ENCODE measurements at regions not wholly inside any gene's neighbourhood (a gene's known extent, or its start where the extent isn't known, plus 50 kb on each side); places are given as distances from the start of the nearest gene placed in this dataset.

DNA sequence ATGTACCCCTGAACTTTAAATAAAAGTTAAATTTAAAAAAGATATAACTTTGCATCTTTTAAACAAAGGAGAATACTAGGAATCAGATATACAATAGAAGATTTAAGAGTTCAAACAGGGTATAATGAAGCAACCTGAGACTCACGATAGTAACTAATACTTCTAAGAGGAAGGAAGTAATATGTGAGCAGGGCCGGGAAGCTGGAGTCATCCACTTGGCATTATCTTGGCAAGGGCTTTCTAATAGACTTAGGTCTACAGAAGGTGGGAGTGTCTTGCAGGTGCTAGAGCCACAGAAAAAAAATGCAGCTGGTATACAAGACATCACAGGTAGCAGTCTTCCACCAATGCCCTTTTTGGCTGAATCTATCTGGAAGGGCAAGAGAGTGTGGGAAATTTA lies 231.9 kb downstream of the KCTD12 start:
- Histone ChIP-seq H3K4me1 (ENCODE audit: insufficient read depth, low read length, poor library complexity, severe bottlenecking) (no peaks in the 10 kb centered on the region), H3K4me3 (ENCODE audit: low read depth, low read length, poor library complexity, severe bottlenecking) (no peak overlapping the region), H3K36me3 (ENCODE audit: insufficient read depth, low read length, poor library complexity, severe bottlenecking) (no peaks in the 10 kb centered on the region), H3K9me3 (ENCODE audit: low read depth, low read length, poor library complexity, severe bottlenecking) (no peaks in the 10 kb centered on the region), H3K27me3 (replicated peaks; ENCODE audit: insufficient read depth, low read depth, low read length, poor library complexity) (no peaks in the 10 kb centered on the region), H3K27ac (ENCODE audit: low read depth, low read length, poor library complexity, severe bottlenecking) (no peak overlapping the region)
- CTCF ChIA-PET, result no interaction called here
- BruUV-seq (replicated peaks), result no TSS peak
- DNase-seq (ENCODE audit: low spot score), result no peak
- POLR2A ChIA-PET (ENCODE audit: low non-redundant PET), result no interaction called here
- TF ChIP-seq, protein P1, sequence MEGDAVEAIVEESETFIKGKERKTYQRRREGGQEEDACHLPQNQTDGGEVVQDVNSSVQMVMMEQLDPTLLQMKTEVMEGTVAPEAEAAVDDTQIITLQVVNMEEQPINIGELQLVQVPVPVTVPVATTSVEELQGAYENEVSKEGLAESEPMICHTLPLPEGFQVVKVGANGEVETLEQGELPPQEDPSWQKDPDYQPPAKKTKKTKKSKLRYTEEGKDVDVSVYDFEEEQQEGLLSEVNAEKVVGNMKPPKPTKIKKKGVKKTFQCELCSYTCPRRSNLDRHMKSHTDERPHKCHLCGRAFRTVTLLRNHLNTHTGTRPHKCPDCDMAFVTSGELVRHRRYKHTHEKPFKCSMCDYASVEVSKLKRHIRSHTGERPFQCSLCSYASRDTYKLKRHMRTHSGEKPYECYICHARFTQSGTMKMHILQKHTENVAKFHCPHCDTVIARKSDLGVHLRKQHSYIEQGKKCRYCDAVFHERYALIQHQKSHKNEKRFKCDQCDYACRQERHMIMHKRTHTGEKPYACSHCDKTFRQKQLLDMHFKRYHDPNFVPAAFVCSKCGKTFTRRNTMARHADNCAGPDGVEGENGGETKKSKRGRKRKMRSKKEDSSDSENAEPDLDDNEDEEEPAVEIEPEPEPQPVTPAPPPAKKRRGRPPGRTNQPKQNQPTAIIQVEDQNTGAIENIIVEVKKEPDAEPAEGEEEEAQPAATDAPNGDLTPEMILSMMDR (conservative IDR thresholded peaks at IDR 0.05; ENCODE audit: low read depth, low read length), result no peak
- no peak for TF ChIP-seq EZH2 (IDR thresholded peaks at IDR 0.05; ENCODE audit: borderline replicate concordance, low read depth, low read length, poor library complexity, severe bottlenecking)
- intact Hi-C loops (cut with micrococcal nuclease; ENCODE audit: unreplicated experiment), result no loop called here

DNA sequence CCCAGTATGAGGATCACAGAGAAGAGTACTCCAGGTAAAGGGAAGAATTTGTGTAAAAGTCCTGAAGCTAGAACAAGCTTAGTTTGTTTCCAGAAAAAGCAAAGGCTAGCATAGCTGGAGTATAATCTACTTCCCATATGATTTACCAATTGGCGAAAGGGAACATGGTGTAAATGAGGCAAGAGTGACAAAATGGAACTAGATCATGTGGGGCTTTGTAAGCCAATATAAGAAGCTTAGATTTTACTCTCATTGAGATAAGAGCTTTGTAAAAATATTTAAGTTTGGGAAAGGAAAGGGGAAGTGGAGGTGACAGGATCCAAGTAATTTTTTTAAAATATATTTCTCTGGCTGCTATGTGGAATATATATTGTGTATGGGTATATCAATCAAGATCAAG lies 234.9 kb downstream of the KCTD12 start:
- ChIA-PET POLR2A (ENCODE audit: low non-redundant PET) (no interaction called here), CTCF (no interaction called here)
- BruUV-seq (replicated peaks), result no TSS peak

DNA sequence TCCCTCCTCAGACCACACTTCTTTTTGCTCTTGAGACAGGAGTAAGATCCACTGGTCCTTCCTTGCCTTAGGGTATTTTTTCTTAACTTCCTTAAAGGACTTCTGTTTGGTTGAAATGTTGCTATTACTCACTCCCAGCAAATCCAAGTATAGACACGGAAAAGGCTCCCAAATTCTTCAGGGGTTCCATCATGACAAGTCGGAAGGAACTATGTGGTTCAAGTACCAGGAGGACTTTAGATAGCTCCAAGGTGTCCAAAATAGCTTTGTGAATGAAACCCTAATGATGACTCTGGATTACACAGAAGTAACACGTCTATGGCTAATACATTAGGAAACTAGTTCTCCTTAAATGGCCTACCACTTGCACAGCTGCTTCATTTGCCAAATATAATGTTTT lies 238.7 kb downstream of the KCTD12 start:
- H3K27ac ChIP-seq (ENCODE audit: low read depth, low read length, poor library complexity, severe bottlenecking), result no peak overlapping the region
- ChIA-PET CTCF (no interaction called here), POLR2A (ENCODE audit: low non-redundant PET) (no interaction called here)
- H3K4me1 ChIP-seq (ENCODE audit: insufficient read depth, low read length, poor library complexity, severe bottlenecking), result no peaks in the 10 kb centered on the region
- no peaks in the 10 kb centered on the region for H3K9me3 ChIP-seq (ENCODE audit: low read depth, low read length, poor library complexity, severe bottlenecking)
- no TSS peak for BruUV-seq (replicated peaks)
- no peaks in the 10 kb centered on the region for H3K36me3 ChIP-seq (ENCODE audit: insufficient read depth, low read length, poor library complexity, severe bottlenecking)
- TF ChIP-seq EZH2 (IDR thresholded peaks at IDR 0.05; ENCODE audit: borderline replicate concordance, low read depth, low read length, poor library complexity, severe bottlenecking), result no peak
- no peak overlapping the region for H3K4me3 ChIP-seq (ENCODE audit: low read depth, low read length, poor library complexity, severe bottlenecking)
- H3K27me3 ChIP-seq (replicated peaks; ENCODE audit: insufficient read depth, low read depth, low read length, poor library complexity), result no peaks in the 10 kb centered on the region
- intact Hi-C loops (cut with micrococcal nuclease; ENCODE audit: unreplicated experiment), result no loop called here
- DNase-seq (ENCODE audit: low spot score), result no peak

More for the DNA sequence above, 234.9 kb downstream of the KCTD12 start:
- H3K36me3 ChIP-seq (ENCODE audit: insufficient read depth, low read length, poor library complexity, severe bottlenecking), result no peaks in the 10 kb centered on the region
- no peak for DNase-seq (ENCODE audit: low spot score)
- TF ChIP-seq, protein P1 (conservative IDR thresholded peaks at IDR 0.05; ENCODE audit: low read depth, low read length), result no peak
- TF ChIP-seq EZH2 (IDR thresholded peaks at IDR 0.05; ENCODE audit: borderline replicate concordance, low read depth, low read length, poor library complexity, severe bottlenecking), result no peak
- no peak overlapping the region for H3K4me3 ChIP-seq (ENCODE audit: low read depth, low read length, poor library complexity, severe bottlenecking)
- H3K4me1 ChIP-seq (ENCODE audit: insufficient read depth, low read length, poor library complexity, severe bottlenecking), result no peaks in the 10 kb centered on the region
- no peaks in the 10 kb centered on the region for H3K27me3 ChIP-seq (replicated peaks; ENCODE audit: insufficient read depth, low read depth, low read length, poor library complexity)
- H3K27ac ChIP-seq (ENCODE audit: low read depth, low read length, poor library complexity, severe bottlenecking), result no peak overlapping the region
- intact Hi-C loops (cut with micrococcal nuclease; ENCODE audit: unreplicated experiment), result no loop called here
- no peaks in the 10 kb centered on the region for H3K9me3 ChIP-seq (ENCODE audit: low read depth, low read length, poor library complexity, severe bottlenecking)

DNA sequence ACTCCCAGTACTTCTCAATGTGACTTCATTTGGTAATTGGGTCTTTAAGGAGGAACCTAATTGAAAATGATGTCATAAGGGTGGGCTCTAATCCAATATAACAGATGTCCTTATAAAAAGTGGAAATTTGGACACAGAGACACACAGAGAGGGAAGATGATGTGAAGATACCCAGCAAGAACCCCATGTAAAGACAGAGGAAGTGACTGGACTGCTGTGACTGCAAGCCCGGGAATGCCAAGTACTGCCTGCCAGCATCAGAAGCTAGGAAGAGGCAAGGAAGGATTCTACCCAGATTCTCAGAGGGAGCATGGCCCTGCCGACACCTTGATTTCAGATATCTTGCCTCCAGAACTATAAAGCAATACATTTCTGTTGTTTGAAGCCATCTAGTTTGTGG lies 239.3 kb downstream of the KCTD12 start:
- BruUV-seq (replicated peaks), result no TSS peak
- no peaks in the 10 kb centered on the region for H3K27me3 ChIP-seq (replicated peaks; ENCODE audit: insufficient read depth, low read depth, low read length, poor library complexity)

More for the DNA sequence above, 239.3 kb downstream of the KCTD12 start:
- Histone ChIP-seq H3K27ac (ENCODE audit: low read depth, low read length, poor library complexity, severe bottlenecking) (no peak overlapping the region), H3K4me3 (ENCODE audit: low read depth, low read length, poor library complexity, severe bottlenecking) (no peak overlapping the region), H3K36me3 (ENCODE audit: insufficient read depth, low read length, poor library complexity, severe bottlenecking) (no peaks in the 10 kb centered on the region), H3K4me1 (ENCODE audit: insufficient read depth, low read length, poor library complexity, severe bottlenecking) (no peaks in the 10 kb centered on the region), H3K9me3 (ENCODE audit: low read depth, low read length, poor library complexity, severe bottlenecking) (no peaks in the 10 kb centered on the region)
- POLR2A ChIA-PET (ENCODE audit: low non-redundant PET), result no interaction called here
- intact Hi-C loops (cut with micrococcal nuclease; ENCODE audit: unreplicated experiment), result no loop called here
- CTCF ChIA-PET, result no interaction called here
- no peak for DNase-seq (ENCODE audit: low spot score)
- TF ChIP-seq EZH2 (IDR thresholded peaks at IDR 0.05; ENCODE audit: borderline replicate concordance, low read depth, low read length, poor library complexity, severe bottlenecking), result no peak
- TF ChIP-seq, protein P1 (conservative IDR thresholded peaks at IDR 0.05; ENCODE audit: low read depth, low read length), result no peak

Data from A673 (cell line).